ENCODE measurements at regions not wholly inside any gene's neighbourhood (a gene's known extent, or its start where the extent isn't known, plus 50 kb on each side); places are given as distances from the start of the nearest gene placed in this dataset.
"Not testable (repeated sequence)": the region's sequence is repeated elsewhere in the genome, so short reads cannot be mapped to it uniquely, and the experiment has no call there.

- Histone ChIP-seq H3K4me3 (no peak overlapping the region), H3K36me3 (no peaks in the 10 kb centered on the region), H3K9me3 (no peaks in the 10 kb centered on the region), H3K27ac (no peak overlapping the region), H3K4me1 (no peaks in the 10 kb centered on the region), H3K27me3 (no peaks in the 10 kb centered on the region)
- no peak for TF ChIP-seq POLR2A (IDR thresholded peaks at IDR 0.05)
- TF ChIP-seq CTCF (IDR thresholded peaks at IDR 0.05): no peak
- no peak for DNase-seq
- intact Hi-C loops (cut with DNase I; ENCODE audit: low total_unique reads): no loop called here
These were observed 78.4 kb upstream of the FANCL start for GRCh38 chr2:58319481-58319880.

- H3K9me3 ChIP-seq; H3K27me3 ChIP-seq; H3K27ac ChIP-seq; H3K4me1 ChIP-seq; H3K36me3 ChIP-seq; intact Hi-C loops (cut with DNase I; ENCODE audit: low total_unique reads); DNase-seq; H3K4me3 ChIP-seq: not testable (repeated sequence)
These were observed 77.8 kb upstream of the FANCL start for GRCh38 chr2:58318949-58319348.

- no peak for DNase-seq
- no peaks in the 10 kb centered on the region for H3K27me3 ChIP-seq
- H3K4me1 ChIP-seq: no peaks in the 10 kb centered on the region
- H3K4me3 ChIP-seq: no peak overlapping the region
- intact Hi-C loops (cut with DNase I; ENCODE audit: low total_unique reads): no loop called here
- TF ChIP-seq POLR2A (IDR thresholded peaks at IDR 0.05) (no peak), CTCF (IDR thresholded peaks at IDR 0.05) (no peak)
- no peaks in the 10 kb centered on the region for H3K36me3 ChIP-seq
- H3K27ac ChIP-seq: no peak overlapping the region
- no peaks in the 10 kb centered on the region for H3K9me3 ChIP-seq
These were observed 72.8 kb upstream of the FANCL start for GRCh38 chr2:58313926-58314325.

GRCh38 chr2:58308435-58308834, 67.3 kb upstream of the FANCL start:
- Histone ChIP-seq H3K27me3 (no peaks in the 10 kb centered on the region), H3K4me1 (no peaks in the 10 kb centered on the region), H3K27ac (no peak overlapping the region), H3K4me3 (no peak overlapping the region), H3K9me3 (no peaks in the 10 kb centered on the region), H3K36me3 (no peaks in the 10 kb centered on the region)
- intact Hi-C loops (cut with DNase I; ENCODE audit: low total_unique reads): no loop called here
- no peak for DNase-seq
- TF ChIP-seq CTCF (IDR thresholded peaks at IDR 0.05) (no peak), POLR2A (IDR thresholded peaks at IDR 0.05) (no peak)

- TF ChIP-seq POLR2A (IDR thresholded peaks at IDR 0.05) (no peak), CTCF (IDR thresholded peaks at IDR 0.05) (no peak)
- H3K27me3 ChIP-seq: no peaks in the 10 kb centered on the region
- intact Hi-C loops (cut with DNase I; ENCODE audit: low total_unique reads): no loop called here
- H3K9me3 ChIP-seq: no peaks in the 10 kb centered on the region
- no peaks in the 10 kb centered on the region for H3K4me1 ChIP-seq
- no peak for DNase-seq
- H3K36me3 ChIP-seq: no peaks in the 10 kb centered on the region
- H3K27ac ChIP-seq: no peak overlapping the region
- no peak overlapping the region for H3K4me3 ChIP-seq
These were observed 63.7 kb upstream of the FANCL start for GRCh38 chr2:58304843-58305242.

GRCh38 chr2:58299123-58299522, 58.0 kb upstream of the FANCL start:
- H3K27me3 ChIP-seq: no peaks in the 10 kb centered on the region
- H3K9me3 ChIP-seq: no peaks in the 10 kb centered on the region
- TF ChIP-seq CTCF (IDR thresholded peaks at IDR 0.05) (no peak), POLR2A (IDR thresholded peaks at IDR 0.05) (no peak)
- no peak overlapping the region for H3K4me3 ChIP-seq
- no peaks in the 10 kb centered on the region for H3K4me1 ChIP-seq
- intact Hi-C loops (cut with DNase I; ENCODE audit: low total_unique reads): no loop called here
- no peak for DNase-seq
- H3K36me3 ChIP-seq: no peaks in the 10 kb centered on the region
- H3K27ac ChIP-seq: no peak overlapping the region
